ENCODE measurements at regions not wholly inside any gene's neighbourhood (a gene's known extent, or its start where the extent isn't known, plus 50 kb on each side); places are given as distances from the start of the nearest gene placed in this dataset.

- DNase-seq (ENCODE audit: low spot score) (no peak), FAIRE-seq (no peak), ATAC-seq (no peak)
- no peaks in the 10 kb centered on the region for H3K79me2 ChIP-seq (ENCODE audit: insufficient read depth, low read length)
- no TSS peak for BruUV-seq (replicated peaks)
- POLR2A ChIA-PET, result no interaction called here
- H3K4me3 ChIP-seq (replicated peaks in 1 of 3; ENCODE audit: insufficient read depth in 1 of 3, low read depth in 2 of 3, low read length in 3 of 3), result no peak overlapping the region
- no peaks in the 10 kb centered on the region for H3K36me3 ChIP-seq (replicated peaks in 1 of 2; ENCODE audit: control insufficient read depth in 1 of 2, insufficient read depth in 2 of 2, low read length in 2 of 2)
- no peaks in the 10 kb centered on the region for H3K9me3 ChIP-seq (ENCODE audit: low read length)
- no peak overlapping the region for H3K27ac ChIP-seq (ENCODE audit: extremely low read length, insufficient read depth, low read length)
- CTCF ChIA-PET (ENCODE audit: low intra/inter-chr PET ratio, low total read pairs), result no interaction called here
- 90% methylated on average over 7 of the region's 7 CpGs for WGBS (ENCODE audit: low lambda C conversion rate)
- intact Hi-C loops (cut with micrococcal nuclease; ENCODE audit: unreplicated experiment) (loop anchor here (1.0 kb wide), 1 partner anchor 18 kb away; no protein-coding TSS in a partner anchor), in situ Hi-C loops (cut with HindIII; ENCODE audit: extremely low pct_ligation_motif_present, low pct_unique_long_range_greater_than_20kb) (no loop called here)
- no peaks in the 10 kb centered on the region for H4K20me1 ChIP-seq (ENCODE audit: insufficient read depth, low read length)
- H3K4me1 ChIP-seq (ENCODE audit: insufficient read depth, low read length), result peaks cover 25% of the 10 kb centered on the region
- H2AFZ ChIP-seq (ENCODE audit: low read length), result no peak overlapping the region
- no peak overlapping the region for H3K4me2 ChIP-seq (ENCODE audit: low read depth, low read length)
- TF ChIP-seq DDIT3 (CRISPR knock-in tag; IDR thresholded peaks at IDR 0.05) (no peak), KLF15 (CRISPR knock-in tag; IDR thresholded peaks at IDR 0.05; ENCODE audit: borderline replicate concordance) (no peak), ZNF275 (CRISPR knock-in tag; IDR thresholded peaks at IDR 0.05; ENCODE audit: borderline replicate concordance) (no peak), ARHGAP35 (CRISPR knock-in tag; IDR thresholded peaks at IDR 0.05; ENCODE audit: borderline replicate concordance) (no peak), ZBTB39 (CRISPR knock-in tag; IDR thresholded peaks at IDR 0.05) (no peak), YEATS4 (CRISPR knock-in tag; IDR thresholded peaks at IDR 0.05; ENCODE audit: borderline replicate concordance) (no peak), NFKB2 (CRISPR knock-in tag; IDR thresholded peaks at IDR 0.05; ENCODE audit: borderline replicate concordance) (no peak), PHF21A (CRISPR knock-in tag; IDR thresholded peaks at IDR 0.05) (no peak), DMAP1 (CRISPR knock-in tag; IDR thresholded peaks at IDR 0.05) (no peak), IRF1 (CRISPR knock-in tag; IDR thresholded peaks at IDR 0.05; ENCODE audit: low read depth) (no peak), MLX (CRISPR knock-in tag; IDR thresholded peaks at IDR 0.05) (no peak), CREM (IDR thresholded peaks at IDR 0.05) (no peak), CREM (CRISPR knock-in tag; IDR thresholded peaks at IDR 0.05) (no peak), ARNTL (CRISPR knock-in tag; IDR thresholded peaks at IDR 0.05) (no peak), SAFB2 (CRISPR knock-in tag; IDR thresholded peaks at IDR 0.05; ENCODE audit: borderline replicate concordance, low read depth) (no peak)
- no peaks in the 10 kb centered on the region for H3K27me3 ChIP-seq (ENCODE audit: control insufficient read depth in 1 of 2, insufficient read depth in 2 of 2, low read length in 2 of 2)
- no peak overlapping the region for H3K9ac ChIP-seq (ENCODE audit: insufficient read depth, low read depth, low read length)
Observed at GRCh38 chr6:138610816-138611215, 111.5 kb upstream of the NHSL1 start.
